OCI-LY3 (cell line): ENCODE measurements at regions not wholly inside any gene's neighbourhood (a gene's known extent, or its start where the extent isn't known, plus 50 kb on each side); places are given as distances from the start of the nearest gene placed in this dataset.

Experiments
- H2AFZ ChIP-seq: fragments of 200-600, 300-600 bp; shearing (Covaris generic); 2 replicates; pipeline ENCODE4 v1.6.0; 2014; ENCODE audit warnings: antibody characterized with exemption, low read depth, low read length
- H3K27ac ChIP-seq: fragments of 200-600, 300-600 bp; sonication (generic); 2 replicates; pipeline ENCODE4 v1.5.1; 2014; ENCODE audit warnings: mild to moderate bottlenecking, low read length, moderate library complexity, mixed read lengths
- H3K27me3 ChIP-seq: fragments of 200-600, 300-600 bp; sonication (generic); 2 replicates; pipeline ENCODE4 v1.6.1; 2014; ENCODE audit warnings: low read depth, low read length, mixed read lengths
- H3K36me3 ChIP-seq: fragments of 200-600, 300-600 bp; sonication (generic); replicated peaks from 2 replicates; pipeline ENCODE3; 2014; ENCODE audit warnings: low read depth, low read length, mixed read lengths
- H3K4me1 ChIP-seq: fragments of 300-600, 200-600 bp; sonication (generic); 2 replicates; pipeline ENCODE4 v1.6.1; 2014; ENCODE audit warnings: low read length, mixed read lengths
- H3K4me2 ChIP-seq: fragments of 200-600, 300-600 bp; sonication (generic); 2 replicates; pipeline ENCODE4 v1.6.1; 2014; ENCODE audit warnings: low read length, mixed read lengths
- H3K4me3 ChIP-seq: fragments of 300-600, 200-600 bp; sonication (generic); 2 replicates; pipeline ENCODE4 v1.5.1; 2014; ENCODE audit warnings: antibody characterized with exemption, mild to moderate bottlenecking, low read length, moderate library complexity
- H3K79me2 ChIP-seq: fragments of 300-600, 200-600 bp; shearing (Covaris generic); 2 replicates; pipeline ENCODE4 v1.6.1; 2014; ENCODE audit warnings: mild to moderate bottlenecking, low read length, mixed read lengths
- H3K9ac ChIP-seq: fragments of 300-600, 200-600 bp; shearing (Covaris generic); 2 replicates; pipeline ENCODE4 v1.6.0; 2014; ENCODE audit warnings: mild to moderate bottlenecking, low read length, moderate library complexity
- H3K9me3 ChIP-seq: fragments of 200-600, 300-600 bp; shearing (Covaris generic); 2 replicates; pipeline ENCODE4 v1.6.1; 2014; ENCODE audit warnings: low read length, mixed read lengths; ENCODE audit not compliant: insufficient read depth
- H4K20me1 ChIP-seq: fragments of 200-600, 300-600 bp; sonication (generic); 2 replicates; pipeline ENCODE4 v1.6.1; 2016; ENCODE audit warnings: low read length, mixed read lengths; ENCODE audit not compliant: insufficient read depth
- EZH2phosphoT487 ChIP-seq: fragments of 200-600 bp; shearing (Covaris generic); IDR thresholded peaks from 2 replicates; pipeline ENCODE4 v1.6.1; 2018; ENCODE audit warnings: antibody characterized with exemption, mixed run types, low read depth
- TF ChIP-seq, protein P1 (sequence below): fragments of 200-600, 300-600 bp; sonication (generic); IDR thresholded peaks from 2 replicates; pipeline ENCODE4 v1.5.1; 2014; ENCODE audit warnings: antibody characterized with exemption, low read length, low read depth

DNA sequence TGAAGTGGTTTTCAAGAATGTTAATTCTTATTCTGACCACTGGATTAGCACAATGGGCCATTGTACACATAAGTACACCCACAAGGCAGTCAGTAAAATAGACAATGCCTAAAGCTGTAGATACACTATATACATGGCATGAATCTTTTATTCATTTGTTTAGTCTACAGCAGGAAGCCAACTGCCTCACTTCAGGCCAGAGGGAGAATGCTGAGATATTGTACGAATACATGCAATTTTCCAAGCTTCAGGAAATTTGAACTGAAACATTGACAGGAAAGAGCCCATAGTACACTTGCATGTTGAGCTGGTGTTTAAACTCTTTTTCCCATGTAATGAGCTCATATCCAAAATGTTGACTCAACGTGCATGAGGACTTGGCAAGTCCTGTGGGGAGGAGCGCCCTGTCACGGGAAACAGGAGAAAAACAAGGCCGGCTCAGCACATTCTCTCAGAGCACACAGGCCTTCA, 111.6 kb upstream of the CYP1B1 start:
- Histone ChIP-seq H3K36me3 (no peaks in the 10 kb centered on the region), H3K27me3 (no peaks in the 10 kb centered on the region), H4K20me1 (no peaks in the 10 kb centered on the region), H3K27ac (no peak overlapping the region), H3K4me3 (no peak overlapping the region), H2AFZ (no peak overlapping the region), H3K79me2 (no peaks in the 10 kb centered on the region), H3K4me1 (peaks cover 28% of the 10 kb centered on the region), H3K4me2 (no peak overlapping the region), H3K9ac (no peak overlapping the region), H3K9me3 (no peaks in the 10 kb centered on the region)
- TF ChIP-seq, protein P1, sequence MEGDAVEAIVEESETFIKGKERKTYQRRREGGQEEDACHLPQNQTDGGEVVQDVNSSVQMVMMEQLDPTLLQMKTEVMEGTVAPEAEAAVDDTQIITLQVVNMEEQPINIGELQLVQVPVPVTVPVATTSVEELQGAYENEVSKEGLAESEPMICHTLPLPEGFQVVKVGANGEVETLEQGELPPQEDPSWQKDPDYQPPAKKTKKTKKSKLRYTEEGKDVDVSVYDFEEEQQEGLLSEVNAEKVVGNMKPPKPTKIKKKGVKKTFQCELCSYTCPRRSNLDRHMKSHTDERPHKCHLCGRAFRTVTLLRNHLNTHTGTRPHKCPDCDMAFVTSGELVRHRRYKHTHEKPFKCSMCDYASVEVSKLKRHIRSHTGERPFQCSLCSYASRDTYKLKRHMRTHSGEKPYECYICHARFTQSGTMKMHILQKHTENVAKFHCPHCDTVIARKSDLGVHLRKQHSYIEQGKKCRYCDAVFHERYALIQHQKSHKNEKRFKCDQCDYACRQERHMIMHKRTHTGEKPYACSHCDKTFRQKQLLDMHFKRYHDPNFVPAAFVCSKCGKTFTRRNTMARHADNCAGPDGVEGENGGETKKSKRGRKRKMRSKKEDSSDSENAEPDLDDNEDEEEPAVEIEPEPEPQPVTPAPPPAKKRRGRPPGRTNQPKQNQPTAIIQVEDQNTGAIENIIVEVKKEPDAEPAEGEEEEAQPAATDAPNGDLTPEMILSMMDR, result no peak
- no peak for TF ChIP-seq EZH2phosphoT487

- Histone ChIP-seq H3K27me3 (no peaks in the 10 kb centered on the region), H3K4me3 (no peak overlapping the region), H3K27ac (peak overlapping the region; percentile 31; the same call in 1 of the 2 replicates), H3K9ac (no peak overlapping the region), H3K4me2 (peak overlapping the region; percentile 7), H3K79me2 (no peaks in the 10 kb centered on the region), H3K9me3 (no peaks in the 10 kb centered on the region), H2AFZ (no peak overlapping the region), H4K20me1 (no peaks in the 10 kb centered on the region), H3K36me3 (no peaks in the 10 kb centered on the region), H3K4me1 (peaks cover 28% of the 10 kb centered on the region)
- no peak for TF ChIP-seq EZH2phosphoT487
Observed at GRCh38 chr2:38185012-38185491, 109.1 kb upstream of the CYP1B1 start.

- Histone ChIP-seq H4K20me1 (no peaks in the 10 kb centered on the region), H3K27me3 (no peaks in the 10 kb centered on the region), H3K9me3 (no peaks in the 10 kb centered on the region), H3K79me2 (no peaks in the 10 kb centered on the region), H3K4me3 (no peak overlapping the region), H3K36me3 (no peaks in the 10 kb centered on the region), H3K27ac (no peak overlapping the region), H2AFZ (no peak overlapping the region), H3K9ac (no peak overlapping the region), H3K4me2 (no peak overlapping the region), H3K4me1 (peaks cover 39% of the 10 kb centered on the region)
- TF ChIP-seq, protein P1, result no peak
- TF ChIP-seq EZH2phosphoT487, result no peak
Observed at GRCh38 chr2:38182492-38183003, 106.6 kb upstream of the CYP1B1 start.

- peaks cover 38% of the 10 kb centered on the region for H3K4me1 ChIP-seq
- no peaks in the 10 kb centered on the region for H4K20me1 ChIP-seq
- no peaks in the 10 kb centered on the region for H3K79me2 ChIP-seq
- TF ChIP-seq, protein P1, result no peak
- TF ChIP-seq EZH2phosphoT487, result no peak
- H3K9ac ChIP-seq, result no peak overlapping the region
- H3K36me3 ChIP-seq, result no peaks in the 10 kb centered on the region
- no peak overlapping the region for H3K4me3 ChIP-seq
- H3K4me2 ChIP-seq, result no peak overlapping the region
- H3K9me3 ChIP-seq, result no peaks in the 10 kb centered on the region
- no peak overlapping the region for H2AFZ ChIP-seq
- no peak overlapping the region for H3K27ac ChIP-seq
- no peaks in the 10 kb centered on the region for H3K27me3 ChIP-seq
Observed at GRCh38 chr2:38181806-38182491, 106.0 kb upstream of the CYP1B1 start.
